GM12872 (cell line): ENCODE measurements at regions not wholly inside any gene's neighbourhood (a gene's known extent, or its start where the extent isn't known, plus 50 kb on each side); places are given as distances from the start of the nearest gene placed in this dataset.

ENCODE experiments used
- TF ChIP-seq, protein P1 (sequence below): IDR thresholded peaks from 3 replicates; pipeline ENCODE4 v1.5.1; 2011; ENCODE audit warnings: low read depth, mild to moderate bottlenecking, low read length, moderate library complexity; ENCODE audit not compliant: insufficient read depth

DNA sequence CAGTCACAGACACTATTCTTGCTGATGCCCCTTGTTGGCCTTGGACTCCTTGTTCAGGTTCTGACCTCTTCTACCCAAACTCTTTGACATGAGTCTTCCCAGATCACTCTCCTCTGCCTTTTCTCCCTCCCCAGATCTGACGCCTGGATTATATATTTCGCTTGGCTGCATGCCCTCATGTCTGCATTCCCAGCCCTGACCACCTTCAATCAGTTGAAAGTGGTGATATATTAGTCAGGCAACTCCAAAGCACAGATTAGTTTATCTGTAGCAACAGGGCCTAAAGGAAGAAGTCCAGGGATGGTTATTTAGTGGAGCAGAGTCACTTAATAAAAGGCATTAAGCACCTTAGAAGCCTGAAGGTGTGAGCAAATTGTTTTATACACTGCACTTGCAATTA is 110.0 kb upstream of the GUCA2B start:
- TF ChIP-seq, protein P1, sequence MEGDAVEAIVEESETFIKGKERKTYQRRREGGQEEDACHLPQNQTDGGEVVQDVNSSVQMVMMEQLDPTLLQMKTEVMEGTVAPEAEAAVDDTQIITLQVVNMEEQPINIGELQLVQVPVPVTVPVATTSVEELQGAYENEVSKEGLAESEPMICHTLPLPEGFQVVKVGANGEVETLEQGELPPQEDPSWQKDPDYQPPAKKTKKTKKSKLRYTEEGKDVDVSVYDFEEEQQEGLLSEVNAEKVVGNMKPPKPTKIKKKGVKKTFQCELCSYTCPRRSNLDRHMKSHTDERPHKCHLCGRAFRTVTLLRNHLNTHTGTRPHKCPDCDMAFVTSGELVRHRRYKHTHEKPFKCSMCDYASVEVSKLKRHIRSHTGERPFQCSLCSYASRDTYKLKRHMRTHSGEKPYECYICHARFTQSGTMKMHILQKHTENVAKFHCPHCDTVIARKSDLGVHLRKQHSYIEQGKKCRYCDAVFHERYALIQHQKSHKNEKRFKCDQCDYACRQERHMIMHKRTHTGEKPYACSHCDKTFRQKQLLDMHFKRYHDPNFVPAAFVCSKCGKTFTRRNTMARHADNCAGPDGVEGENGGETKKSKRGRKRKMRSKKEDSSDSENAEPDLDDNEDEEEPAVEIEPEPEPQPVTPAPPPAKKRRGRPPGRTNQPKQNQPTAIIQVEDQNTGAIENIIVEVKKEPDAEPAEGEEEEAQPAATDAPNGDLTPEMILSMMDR, result no peak

DNA sequence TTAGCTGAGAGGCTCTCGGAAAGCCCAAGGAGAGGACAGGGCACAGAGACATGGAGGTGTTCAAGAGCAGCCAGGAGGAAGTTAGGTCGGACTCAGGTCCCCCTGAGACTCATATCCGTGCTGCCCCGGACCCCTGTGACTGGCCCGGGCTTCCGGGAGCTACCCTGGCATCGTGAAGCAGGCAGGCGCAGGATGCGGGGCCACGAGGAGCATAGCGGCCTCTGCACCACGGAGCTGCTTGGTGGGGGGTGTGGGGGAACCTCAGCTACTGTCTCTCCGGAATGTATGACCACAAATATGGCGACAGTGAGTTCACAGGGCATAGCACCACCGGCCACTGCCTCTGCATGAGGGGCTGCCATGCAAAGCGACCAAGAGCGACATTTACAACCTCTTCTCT is 112.2 kb upstream of the GUCA2B start:
- TF ChIP-seq, protein P1, result no peak

- TF ChIP-seq, protein P1, result no peak
These were observed 113.1 kb upstream of the GUCA2B start for GRCh38 chr1:42040159-42040558.

GRCh38 chr1:42038261-42038660 is 114.9 kb upstream of the GUCA2B start:
- TF ChIP-seq, protein P1, result no peak

GRCh38 chr1:42037586-42037985 is 115.6 kb upstream of the GUCA2B start:
- TF ChIP-seq, protein P1, result no peak

GRCh38 chr1:42037161-42037560 is 116.0 kb upstream of the GUCA2B start:
- TF ChIP-seq, protein P1, result no peak

DNA sequence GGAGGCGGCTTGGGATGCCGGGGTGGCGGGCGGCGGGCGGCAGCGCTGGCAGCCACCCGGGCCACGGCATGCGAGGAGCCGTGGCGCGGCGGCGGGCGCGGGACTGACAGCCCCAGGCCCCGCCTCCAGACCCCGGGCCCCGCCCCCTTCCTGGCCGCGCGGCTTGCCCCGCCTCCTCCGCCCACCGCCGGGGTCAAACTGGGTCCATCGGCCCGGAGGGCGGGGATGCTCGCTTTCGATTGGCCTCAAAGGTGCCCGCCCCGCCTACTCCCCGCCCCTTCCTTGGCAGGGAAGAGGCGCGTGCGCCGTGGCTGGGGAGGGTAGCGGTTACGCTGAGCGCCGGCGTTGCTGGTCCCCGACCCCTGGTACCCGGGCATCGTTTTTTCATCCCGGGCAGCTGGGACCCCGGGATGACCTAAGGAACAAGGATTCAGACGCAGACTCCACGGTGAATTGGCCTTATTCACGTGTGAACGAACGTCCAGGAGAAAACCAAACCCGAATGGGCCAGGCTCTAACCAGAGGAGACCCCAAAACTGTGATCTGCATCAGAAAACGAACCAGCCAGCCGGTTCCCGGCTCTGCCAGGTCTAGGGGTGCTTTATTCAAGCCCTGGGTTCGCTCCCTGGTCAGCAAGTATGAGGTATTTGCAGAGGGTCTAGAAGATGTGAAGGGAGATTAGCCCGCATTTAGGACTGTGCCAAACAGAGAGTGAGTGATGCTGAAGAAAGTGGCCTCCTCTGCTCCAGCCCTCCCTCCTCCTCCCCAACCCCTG is 117.2 kb upstream of the GUCA2B start:
- TF ChIP-seq, protein P1, result no peak
